ENCODE measurements at regions not wholly inside any gene's neighbourhood (a gene's known extent, or its start where the extent isn't known, plus 50 kb on each side); places are given as distances from the start of the nearest gene placed in this dataset.

DNA sequence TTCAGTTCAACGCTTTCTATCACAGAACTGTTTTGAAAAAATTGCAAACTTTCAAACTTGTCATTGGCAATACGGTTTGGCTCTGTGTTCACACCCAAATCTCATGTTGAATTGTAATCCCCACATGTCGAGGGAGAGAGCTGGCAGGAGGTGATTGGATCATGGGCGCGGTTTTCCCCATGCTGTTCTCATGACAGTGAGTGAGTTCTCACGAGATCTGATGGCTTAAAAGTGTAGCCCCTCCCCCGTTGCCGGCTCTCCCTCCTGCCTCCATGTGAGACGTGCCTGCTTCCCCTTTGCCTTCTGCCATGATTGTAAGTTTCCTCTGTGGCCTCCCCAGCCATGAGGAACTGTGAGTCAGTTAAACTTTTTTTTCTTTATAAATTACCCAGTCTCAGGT is 1144.0 kb downstream of the BRD1 start:
- Mint-ChIP-seq H3K27me3 (peaks cover 0 to 13% (median 0%) of the 10 kb centered on the region in 5 donors), H3K4me1 (no peaks in the 10 kb centered on the region), H3K9me3 (peaks cover 0 to 14% (median 0%) of the 10 kb centered on the region in 9 donors), H3K36me3 (no peaks in the 10 kb centered on the region), H3K27ac (no peak overlapping the region), H3K4me3 (no peak overlapping the region)
- POLR2A ChIA-PET, result no interaction called here
- no peak for DNase-seq
- ATAC-seq, result no peak

DNA sequence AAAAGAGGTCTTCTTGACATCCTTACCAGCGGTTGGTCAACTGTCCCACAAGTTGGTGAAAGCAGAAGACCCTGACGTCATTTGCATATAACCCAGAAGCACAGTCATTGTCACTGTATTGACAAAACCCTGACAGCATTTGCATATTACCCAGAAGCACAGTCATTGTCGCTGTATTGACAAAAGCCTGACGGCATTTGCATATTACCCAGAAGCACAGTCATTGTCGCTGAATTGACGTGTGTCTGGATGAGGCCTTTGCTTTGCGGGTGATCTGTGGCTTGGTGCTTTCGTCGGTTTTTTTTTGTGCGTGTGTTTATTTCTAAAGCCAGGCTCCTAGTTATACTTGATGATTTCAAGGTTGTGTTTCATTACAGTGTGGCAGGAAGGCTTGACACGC is 1145.2 kb downstream of the BRD1 start:
- ATAC-seq, result no peak
- Mint-ChIP-seq H3K27ac (no peak overlapping the region), H3K9me3 (peaks cover 0 to 14% (median 0%) of the 10 kb centered on the region in 9 donors), H3K36me3 (no peaks in the 10 kb centered on the region), H3K27me3 (peaks cover 0 to 11% (median 0%) of the 10 kb centered on the region in 5 donors), H3K4me1 (no peaks in the 10 kb centered on the region), H3K4me3 (no peak overlapping the region)
- DNase-seq, result no peak
- POLR2A ChIA-PET, result no interaction called here

DNA sequence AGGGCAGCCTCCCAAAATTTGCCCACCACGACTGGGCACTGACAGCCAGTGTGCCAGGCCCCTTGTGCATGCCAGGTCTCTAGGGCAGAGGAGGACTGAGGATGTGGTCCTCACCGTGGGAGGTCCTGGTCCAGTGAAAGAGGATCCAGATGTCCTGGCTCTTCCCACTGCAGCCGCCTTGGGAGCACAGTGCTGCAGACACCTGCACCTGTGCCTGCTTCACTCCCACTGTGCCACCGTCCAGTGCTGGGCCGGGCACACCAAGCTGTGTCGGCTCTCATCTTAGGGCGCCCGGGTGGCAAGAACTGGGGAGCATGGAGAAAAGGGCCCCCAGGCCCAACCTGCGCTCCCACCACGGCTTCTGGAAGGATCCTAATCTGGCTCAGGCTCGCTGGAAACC is 1147.1 kb downstream of the BRD1 start:
- no peaks in the 10 kb centered on the region for H3K4me1 Mint-ChIP-seq
- no peak for DNase-seq
- H3K36me3 Mint-ChIP-seq, result no peaks in the 10 kb centered on the region
- no peaks in the 10 kb centered on the region for H3K9me3 Mint-ChIP-seq
- no peaks in the 10 kb centered on the region for H3K27me3 Mint-ChIP-seq
- H3K4me3 Mint-ChIP-seq, result no peak overlapping the region
- POLR2A ChIA-PET, result no interaction called here
- ATAC-seq, result no peak
- no peak overlapping the region for H3K27ac Mint-ChIP-seq

DNA sequence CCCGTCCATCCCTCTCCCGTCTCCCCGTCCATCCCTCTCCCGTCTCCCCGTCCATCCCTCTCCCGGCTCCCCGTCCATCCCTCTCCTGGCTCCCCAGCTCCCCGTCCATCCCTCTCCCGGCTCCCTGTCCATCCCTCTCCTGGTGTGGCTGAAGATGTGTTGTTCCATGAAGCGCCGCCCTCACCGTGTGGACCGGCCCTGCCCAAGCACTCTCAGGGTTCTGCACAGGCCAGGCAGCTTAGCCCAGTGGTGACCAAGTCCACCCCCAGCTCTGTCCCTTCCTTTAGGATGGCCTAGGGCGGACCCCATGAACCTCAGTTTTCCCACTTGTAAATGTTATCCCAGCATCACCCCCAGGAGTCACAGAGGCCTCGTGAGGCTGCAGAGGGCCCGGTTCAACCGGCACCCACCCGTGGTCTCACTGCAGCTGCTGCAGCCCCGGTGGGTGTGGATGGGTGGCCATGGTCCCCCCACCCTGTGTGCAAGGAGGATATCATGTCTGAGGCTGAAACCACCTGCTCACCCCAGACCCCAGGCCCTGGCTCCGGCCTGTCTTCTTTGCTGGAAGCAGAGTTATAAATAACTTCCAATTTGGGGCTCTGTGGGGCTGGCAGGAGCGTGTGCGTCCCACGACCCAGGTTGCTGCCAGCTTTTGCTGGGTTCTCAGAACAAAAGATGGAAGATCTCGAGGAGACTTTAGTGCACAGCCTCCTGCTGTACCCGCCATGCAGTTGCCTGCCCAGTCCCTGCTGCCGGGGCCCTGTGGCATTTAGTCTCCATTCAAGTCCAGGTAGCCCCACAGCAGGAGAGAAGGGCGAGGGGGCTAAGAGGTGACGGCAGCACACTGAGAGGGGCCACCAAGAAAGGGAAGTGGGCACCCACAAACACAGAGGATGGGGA is 1147.8 kb downstream of the BRD1 start:
- H3K4me3 Mint-ChIP-seq, result no peak overlapping the region
- H3K4me1 Mint-ChIP-seq, result no peaks in the 10 kb centered on the region
- no peaks in the 10 kb centered on the region for H3K27me3 Mint-ChIP-seq
- POLR2A ChIA-PET, result no interaction called here
- no peak overlapping the region for H3K27ac Mint-ChIP-seq
- DNase-seq (no peak), ATAC-seq (no peak)
- H3K9me3 Mint-ChIP-seq, result no peaks in the 10 kb centered on the region
- H3K36me3 Mint-ChIP-seq, result no peaks in the 10 kb centered on the region

DNA sequence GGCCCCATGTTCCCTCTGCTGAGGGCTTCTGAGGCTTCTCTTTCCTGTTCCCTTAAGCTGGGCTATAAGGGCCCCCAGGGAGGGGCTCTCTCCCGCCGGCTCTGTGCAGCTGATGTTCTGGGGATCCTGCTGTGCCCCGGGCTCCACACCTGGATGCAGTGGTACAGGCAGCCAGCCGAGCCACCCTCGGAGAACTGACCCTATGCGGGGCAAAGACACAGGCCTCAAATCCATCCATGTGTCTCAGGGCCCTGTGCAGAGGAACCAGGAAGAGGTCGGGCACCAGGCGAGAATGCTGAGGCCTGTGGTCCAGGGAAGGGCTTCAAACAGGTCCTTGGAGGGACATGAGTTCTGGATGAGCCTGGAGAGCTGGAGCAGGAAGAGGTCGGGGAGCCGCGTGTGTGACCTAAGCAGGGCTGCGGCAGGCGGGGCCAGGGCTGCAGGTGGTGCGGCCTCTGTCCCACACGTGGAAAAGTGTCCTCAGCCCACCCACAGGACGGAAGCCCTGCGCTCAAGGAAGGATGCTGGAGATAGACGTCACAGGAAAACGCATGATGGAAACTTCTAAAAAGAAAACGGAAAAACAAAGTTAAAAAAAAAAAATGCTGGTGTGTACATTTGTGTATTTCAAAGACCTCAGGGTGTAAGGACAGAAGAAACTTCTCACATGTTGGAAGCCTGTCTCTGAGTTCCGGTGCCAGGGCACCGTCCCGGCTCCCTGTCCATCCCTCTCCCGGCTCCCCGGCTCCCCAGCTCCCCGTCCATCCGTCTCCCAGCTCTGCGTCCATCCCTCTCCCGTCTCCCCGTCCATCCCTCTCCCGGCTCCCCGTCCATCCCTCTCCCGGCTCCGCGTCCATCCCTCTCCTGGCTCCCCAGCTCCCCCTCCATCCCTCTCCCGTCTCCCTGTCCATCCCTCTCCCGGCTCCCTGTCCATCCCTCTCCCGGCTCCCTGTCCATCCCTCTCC is 1149.2 kb downstream of the BRD1 start:
- no peak overlapping the region for H3K4me3 Mint-ChIP-seq
- H3K36me3 Mint-ChIP-seq, result no peaks in the 10 kb centered on the region
- no peaks in the 10 kb centered on the region for H3K4me1 Mint-ChIP-seq
- no peaks in the 10 kb centered on the region for H3K27me3 Mint-ChIP-seq
- peak overlapping the region in 1 of 10 donors; percentile 70 for H3K27ac Mint-ChIP-seq
- peaks cover 0 to 4% (median 0%) of the 10 kb centered on the region in 9 donors for H3K9me3 Mint-ChIP-seq
- ATAC-seq, result no peak
- POLR2A ChIA-PET, result no interaction called here
- DNase-seq, result no peak

DNA sequence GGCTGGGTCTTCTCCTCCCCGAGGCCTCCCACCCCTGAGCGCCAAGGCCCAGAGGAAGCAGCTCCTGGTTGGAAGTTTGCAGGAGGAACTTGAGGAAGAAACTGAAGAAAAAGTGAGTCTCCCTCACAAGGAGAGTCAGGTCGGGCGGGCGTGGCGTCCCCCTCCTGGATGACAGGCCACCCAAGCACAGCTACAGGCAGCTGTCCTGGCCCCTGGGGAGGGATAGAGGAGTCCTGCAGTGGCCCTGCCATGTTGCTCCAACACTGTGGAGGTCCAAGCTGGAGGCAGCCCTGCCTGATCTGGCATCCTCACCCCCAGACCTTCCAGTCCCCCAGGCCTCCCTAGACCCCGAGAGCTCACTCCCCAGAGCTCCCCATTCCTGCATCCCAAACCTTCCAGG is 1150.1 kb downstream of the BRD1 start:
- H3K4me1 Mint-ChIP-seq, result no peaks in the 10 kb centered on the region
- H3K27me3 Mint-ChIP-seq, result no peaks in the 10 kb centered on the region
- POLR2A ChIA-PET, result no interaction called here
- peaks cover 0 to 9% (median 6%) of the 10 kb centered on the region in 9 donors for H3K9me3 Mint-ChIP-seq
- H3K27ac Mint-ChIP-seq, result no peak overlapping the region
- no peak for ATAC-seq
- DNase-seq, result no peak
- H3K4me3 Mint-ChIP-seq, result no peak overlapping the region
- no peaks in the 10 kb centered on the region for H3K36me3 Mint-ChIP-seq

DNA sequence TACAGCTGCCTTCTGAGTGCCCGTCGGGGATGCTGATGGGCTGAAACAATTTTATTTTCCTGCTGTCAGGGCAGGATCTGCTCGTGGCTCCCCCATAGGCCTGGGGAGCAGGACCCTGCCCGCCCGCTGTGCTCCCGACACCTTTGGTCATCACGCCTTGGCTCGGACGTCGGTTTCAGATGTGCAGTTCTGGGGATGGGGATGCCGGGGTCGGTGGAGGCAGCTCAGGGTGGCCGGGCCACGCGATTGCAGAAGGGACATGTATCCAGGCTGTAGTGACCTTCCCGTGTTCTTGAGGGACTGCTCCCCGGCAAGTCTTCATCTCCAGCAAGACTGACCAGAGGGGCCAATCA is 1150.5 kb downstream of the BRD1 start:
- no peak overlapping the region for H3K27ac Mint-ChIP-seq
- no peaks in the 10 kb centered on the region for H3K36me3 Mint-ChIP-seq
- H3K27me3 Mint-ChIP-seq, result no peaks in the 10 kb centered on the region
- no peak for DNase-seq
- peaks cover 0 to 13% (median 10%) of the 10 kb centered on the region in 9 donors for H3K9me3 Mint-ChIP-seq
- POLR2A ChIA-PET, result no interaction called here
- no peaks in the 10 kb centered on the region for H3K4me1 Mint-ChIP-seq
- ATAC-seq, result no peak
- no peak overlapping the region for H3K4me3 Mint-ChIP-seq

DNA sequence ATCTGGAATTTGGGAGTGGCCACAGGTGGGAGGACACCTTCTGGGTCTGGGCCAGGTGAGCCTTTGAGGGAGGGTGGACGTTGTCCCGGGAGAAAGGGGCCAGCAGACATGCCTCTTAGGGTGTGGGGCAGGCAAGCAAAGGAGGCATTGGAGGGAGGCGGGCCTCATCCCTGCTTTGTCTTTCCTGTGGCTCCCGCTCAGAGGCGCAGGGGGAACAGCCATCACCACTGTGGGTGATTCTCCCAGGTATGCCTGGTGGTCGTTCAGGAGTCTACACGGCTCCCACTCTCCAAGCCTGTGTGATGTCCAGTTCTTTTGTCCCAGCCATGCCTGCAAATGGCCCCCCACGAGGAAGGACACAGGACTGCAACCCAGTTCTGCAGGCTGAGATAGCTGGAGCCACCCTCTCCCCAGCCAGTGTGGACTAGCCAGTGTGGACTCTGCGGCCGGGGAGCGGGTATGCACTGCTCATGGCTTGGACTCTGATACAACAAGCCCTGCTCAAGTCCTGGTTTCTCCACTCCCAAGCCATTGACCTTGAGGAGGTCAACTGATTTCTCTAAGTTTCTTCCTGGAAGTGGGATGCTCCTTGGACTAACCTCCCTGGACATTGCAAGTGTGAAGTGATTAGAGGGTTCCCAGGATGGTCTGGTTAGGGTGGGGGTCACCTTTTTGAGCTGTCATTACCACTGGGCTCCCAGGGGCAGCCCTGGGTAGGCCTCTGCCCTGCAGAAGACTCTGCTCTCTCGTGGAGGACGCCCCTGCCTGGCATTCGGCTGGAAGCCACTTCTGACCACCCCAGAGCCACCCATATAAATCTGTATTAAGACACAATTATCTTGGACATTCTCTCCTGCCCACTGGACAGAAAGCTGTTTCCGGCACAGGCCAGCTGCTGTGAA is 1151.2 kb downstream of the BRD1 start:
- Mint-ChIP-seq H3K27me3 (no peaks in the 10 kb centered on the region), H3K4me1 (no peaks in the 10 kb centered on the region), H3K4me3 (no peak overlapping the region), H3K9me3 (peaks cover 0 to 17% (median 13%) of the 10 kb centered on the region in 9 donors), H3K36me3 (no peaks in the 10 kb centered on the region), H3K27ac (no peak overlapping the region)
- no peak for ATAC-seq
- POLR2A ChIA-PET, result no interaction called here
- no peak for DNase-seq

DNA sequence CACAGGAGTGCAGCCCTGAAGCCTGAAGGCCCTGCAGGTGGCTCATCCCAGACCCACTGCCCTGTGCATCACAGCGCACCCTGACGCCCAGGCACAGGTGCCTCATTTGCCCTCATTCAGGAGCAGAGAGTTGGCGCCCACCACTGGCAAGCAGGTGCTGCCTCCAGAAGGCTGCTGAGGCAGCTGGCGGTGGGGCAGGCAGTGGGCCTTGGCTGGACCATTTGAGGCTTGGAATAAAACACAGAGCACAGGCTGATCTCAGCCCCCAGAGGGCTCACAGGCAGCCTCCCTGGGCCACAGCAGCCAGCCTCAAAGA is 1151.9 kb downstream of the BRD1 start:
- DNase-seq, result no peak
- POLR2A ChIA-PET, result no interaction called here
- no peak for ATAC-seq
- H3K9me3 Mint-ChIP-seq, result peaks cover 0 to 18% (median 13%) of the 10 kb centered on the region in 9 donors
- no peaks in the 10 kb centered on the region for H3K27me3 Mint-ChIP-seq
- H3K27ac Mint-ChIP-seq, result no peak overlapping the region
- H3K4me1 Mint-ChIP-seq, result no peaks in the 10 kb centered on the region
- no peaks in the 10 kb centered on the region for H3K36me3 Mint-ChIP-seq
- H3K4me3 Mint-ChIP-seq, result no peak overlapping the region

DNA sequence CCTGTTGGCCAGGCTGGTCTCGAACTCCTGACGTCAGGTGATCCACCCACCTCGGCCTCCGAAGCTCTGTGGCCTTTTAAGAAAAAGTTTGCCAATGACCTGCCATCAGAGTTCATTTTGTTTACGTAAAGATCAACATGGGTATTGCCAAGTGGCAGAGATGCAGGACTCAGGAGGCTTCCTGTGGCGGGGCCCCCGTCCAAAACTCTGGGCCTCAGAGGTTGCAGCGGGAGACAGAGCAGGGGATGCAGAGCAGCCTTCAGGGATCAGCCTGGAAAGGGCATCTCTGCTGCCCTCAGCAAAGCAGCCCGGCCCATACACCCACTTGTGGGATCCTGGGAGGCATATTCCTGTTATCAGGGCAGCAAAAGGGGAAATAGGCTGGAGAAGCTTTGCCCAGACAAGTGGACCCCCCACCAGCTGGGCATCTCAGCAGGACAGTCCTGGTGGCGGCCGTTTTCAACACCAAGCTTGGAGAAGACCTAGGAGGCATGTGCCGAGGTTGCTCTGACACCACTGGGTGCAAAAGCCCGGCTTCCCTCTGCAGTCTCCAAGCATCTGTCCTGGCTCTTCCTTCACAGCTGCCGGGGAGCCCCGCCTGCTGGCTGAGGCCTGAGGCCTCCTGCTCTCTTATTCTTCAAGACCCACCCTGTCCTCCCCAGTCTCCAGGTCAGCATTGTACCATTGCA is 1152.4 kb downstream of the BRD1 start:
- Mint-ChIP-seq H3K27ac (no peak overlapping the region), H3K4me1 (no peaks in the 10 kb centered on the region), H3K27me3 (no peaks in the 10 kb centered on the region), H3K9me3 (peaks cover 0 to 20% (median 13%) of the 10 kb centered on the region in 9 donors), H3K4me3 (no peak overlapping the region), H3K36me3 (no peaks in the 10 kb centered on the region)
- DNase-seq (no peak), ATAC-seq (no peak)
- POLR2A ChIA-PET, result no interaction called here

DNA sequence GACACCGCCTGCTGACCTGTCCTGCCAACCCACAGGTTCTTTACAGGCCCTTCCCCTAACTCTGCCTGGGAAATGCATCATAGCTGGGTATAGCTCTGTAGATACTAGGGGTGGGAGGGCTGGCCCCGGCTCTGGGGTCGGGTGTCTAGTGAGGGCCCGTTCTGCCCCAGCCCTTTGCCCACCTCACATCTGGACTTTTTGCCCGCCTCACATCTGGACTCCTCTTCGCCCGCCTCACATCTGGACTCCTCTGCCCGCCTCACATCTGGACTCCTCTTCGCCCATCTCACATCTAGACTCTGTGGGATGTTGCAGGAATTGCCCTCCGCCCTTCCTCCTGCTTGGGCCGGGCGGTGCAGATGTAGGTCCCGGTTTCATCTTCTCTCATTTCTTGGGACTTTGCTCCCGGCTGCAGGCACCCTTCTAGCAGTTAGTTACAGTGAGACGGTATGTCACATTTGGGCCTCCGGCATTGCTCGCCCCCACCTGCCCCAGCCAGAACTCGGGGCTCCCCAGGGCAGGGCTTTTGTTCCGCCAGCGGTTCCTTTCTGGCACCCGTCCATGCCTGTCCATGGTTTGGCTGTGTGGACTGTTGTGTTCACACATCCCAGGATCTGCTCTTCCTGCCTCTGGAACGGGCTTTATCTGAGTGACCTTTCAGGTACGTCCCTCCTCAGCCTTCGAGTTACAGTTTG is 1153.7 kb downstream of the BRD1 start:
- POLR2A ChIA-PET, result no interaction called here
- Mint-ChIP-seq H3K9me3 (peaks cover 0 to 20% (median 13%) of the 10 kb centered on the region in 9 donors), H3K27ac (no peak overlapping the region), H3K4me3 (no peak overlapping the region), H3K4me1 (no peaks in the 10 kb centered on the region), H3K27me3 (no peaks in the 10 kb centered on the region), H3K36me3 (no peaks in the 10 kb centered on the region)
- no peak for ATAC-seq
- DNase-seq, result no peak

DNA sequence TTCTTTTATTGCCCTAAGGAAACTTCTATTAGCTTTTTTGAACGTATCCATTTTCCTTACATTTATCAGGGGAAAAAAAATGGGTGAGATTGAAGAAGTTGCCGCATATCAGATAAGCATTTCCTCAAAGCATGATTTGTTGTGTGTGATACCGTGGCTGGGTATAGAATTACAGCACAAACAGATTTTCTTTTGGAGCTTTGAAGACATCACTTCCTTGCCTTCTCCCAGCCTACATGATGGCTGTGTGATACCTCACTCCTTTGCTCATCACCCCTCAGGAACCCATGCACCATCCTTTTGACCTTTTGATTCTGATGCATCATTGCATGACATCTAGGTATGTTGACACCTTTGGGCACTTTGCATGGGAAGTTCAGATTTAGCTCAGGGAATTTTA is 1155.3 kb downstream of the BRD1 start:
- no peaks in the 10 kb centered on the region for H3K4me1 Mint-ChIP-seq
- POLR2A ChIA-PET, result no interaction called here
- H3K4me3 Mint-ChIP-seq, result no peak overlapping the region
- peaks cover 0 to 20% (median 13%) of the 10 kb centered on the region in 9 donors for H3K9me3 Mint-ChIP-seq
- no peaks in the 10 kb centered on the region for H3K36me3 Mint-ChIP-seq
- ATAC-seq (no peak), DNase-seq (no peak)
- no peak overlapping the region for H3K27ac Mint-ChIP-seq
- H3K27me3 Mint-ChIP-seq, result no peaks in the 10 kb centered on the region

All from naive thymus-derived CD8-positive, alpha-beta T cell (primary cell).